ENCODE measurements at regions not wholly inside any gene's neighbourhood (a gene's known extent, or its start where the extent isn't known, plus 50 kb on each side); places are given as distances from the start of the nearest gene placed in this dataset.

DNA sequence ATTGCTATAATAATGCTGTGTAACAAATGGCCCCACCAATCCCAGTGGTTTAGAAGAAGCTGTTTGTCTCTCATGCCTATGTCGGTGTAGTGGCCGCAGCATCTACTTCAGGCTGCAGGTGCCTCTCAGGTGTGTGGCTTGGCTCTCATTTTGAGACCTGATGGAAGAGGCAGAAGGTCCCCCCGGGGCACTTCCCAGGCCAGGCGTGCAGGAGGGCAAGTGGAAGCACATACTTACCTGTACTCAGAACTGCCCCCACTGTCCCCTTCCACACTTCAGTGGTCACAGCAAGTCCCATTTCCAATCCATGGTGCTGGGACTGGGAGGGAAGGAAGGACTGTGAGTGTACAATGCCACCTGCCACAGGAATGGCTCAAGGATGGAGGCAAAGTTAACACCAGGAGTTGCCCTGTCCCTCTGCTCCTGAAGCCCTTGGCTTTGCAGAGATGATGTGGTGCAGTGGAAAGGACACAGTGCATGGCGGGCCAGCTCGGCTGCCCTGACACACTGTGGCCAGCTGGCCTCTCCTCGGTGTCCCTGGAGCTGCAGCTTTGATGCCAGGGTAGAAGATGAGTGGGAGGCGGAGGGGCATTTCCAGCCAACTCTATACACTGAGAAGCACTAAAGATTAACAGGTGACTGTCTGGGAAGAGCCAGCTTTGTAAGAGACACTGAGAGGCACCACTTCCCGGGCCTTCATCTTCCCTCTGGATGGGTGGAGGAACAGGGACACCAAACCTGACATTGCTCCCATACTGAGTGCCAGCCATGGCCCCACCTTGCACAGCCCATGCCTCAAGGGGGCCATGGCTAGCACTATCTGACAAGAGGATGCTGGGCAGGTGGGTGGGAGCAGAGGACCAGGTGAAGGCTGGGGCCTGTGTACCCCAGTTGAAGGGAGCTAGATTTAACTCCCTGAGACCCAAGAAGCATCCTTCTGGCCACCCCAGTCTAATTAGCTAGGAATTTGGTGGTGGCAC, 105.9 kb downstream of the METRNL start:
- CTCF ChIA-PET, result no interaction called here
- 0 out of 2 replicates have a peak, but pooled peaks cover 4% of the 10 kb centered on the region for H3K27me3 ChIP-seq (ENCODE audit: low read length)

GRCh38 chr17:83186226-83186625, 106.8 kb downstream of the METRNL start:
- Histone ChIP-seq H3K4me2 (ENCODE audit: low read length) (no peak overlapping the region), H3K27ac (ENCODE audit: low read length) (no peak overlapping the region), H3K9me2 (replicated peaks; ENCODE audit: low read length) (no peaks in the 10 kb centered on the region), H3K36me3 (ENCODE audit: low read depth, low read length) (no peaks in the 10 kb centered on the region), H3K4me3 (ENCODE audit: low read length) (no peak overlapping the region), H3F3A (ENCODE audit: low read length, unreplicated experiment) (no peaks in the 10 kb centered on the region), H3K9ac (ENCODE audit: low read length) (no peak overlapping the region), H3K79me2 (ENCODE audit: low read length) (no peaks in the 10 kb centered on the region), H3K27me3 (ENCODE audit: low read length) (0 out of 2 replicates have a peak, but pooled peaks cover 4% of the 10 kb centered on the region), H3K9me3 (ENCODE audit: low read length) (no peaks in the 10 kb centered on the region), H4K20me1 (ENCODE audit: low read length) (no peaks in the 10 kb centered on the region), H2AFZ (ENCODE audit: low read length) (no peak overlapping the region), H3K4me1 (ENCODE audit: insufficient read depth, low read length) (no peaks in the 10 kb centered on the region)
- ATAC-seq, result no peak
- POLR2A ChIA-PET (ENCODE audit: unreplicated experiment), result no interaction called here
- intact Hi-C loops (cut with micrococcal nuclease), result no loop called here
- TF ChIP-seq, protein P1, sequence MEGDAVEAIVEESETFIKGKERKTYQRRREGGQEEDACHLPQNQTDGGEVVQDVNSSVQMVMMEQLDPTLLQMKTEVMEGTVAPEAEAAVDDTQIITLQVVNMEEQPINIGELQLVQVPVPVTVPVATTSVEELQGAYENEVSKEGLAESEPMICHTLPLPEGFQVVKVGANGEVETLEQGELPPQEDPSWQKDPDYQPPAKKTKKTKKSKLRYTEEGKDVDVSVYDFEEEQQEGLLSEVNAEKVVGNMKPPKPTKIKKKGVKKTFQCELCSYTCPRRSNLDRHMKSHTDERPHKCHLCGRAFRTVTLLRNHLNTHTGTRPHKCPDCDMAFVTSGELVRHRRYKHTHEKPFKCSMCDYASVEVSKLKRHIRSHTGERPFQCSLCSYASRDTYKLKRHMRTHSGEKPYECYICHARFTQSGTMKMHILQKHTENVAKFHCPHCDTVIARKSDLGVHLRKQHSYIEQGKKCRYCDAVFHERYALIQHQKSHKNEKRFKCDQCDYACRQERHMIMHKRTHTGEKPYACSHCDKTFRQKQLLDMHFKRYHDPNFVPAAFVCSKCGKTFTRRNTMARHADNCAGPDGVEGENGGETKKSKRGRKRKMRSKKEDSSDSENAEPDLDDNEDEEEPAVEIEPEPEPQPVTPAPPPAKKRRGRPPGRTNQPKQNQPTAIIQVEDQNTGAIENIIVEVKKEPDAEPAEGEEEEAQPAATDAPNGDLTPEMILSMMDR (conservative IDR thresholded peaks at IDR 0.05; ENCODE audit: low read depth, low read length), result no peak
- TF ChIP-seq EZH2phosphoT487 (IDR thresholded peaks at IDR 0.05; ENCODE audit: borderline replicate concordance, low read length) (no peak), EZH2 (IDR thresholded peaks at IDR 0.05; ENCODE audit: low read length, unreplicated experiment) (no peak)
- no TSS peak for BruUV-seq (replicated peaks)
- no peak for DNase-seq
- CTCF ChIA-PET, result no interaction called here

More for the DNA sequence above, 105.9 kb downstream of the METRNL start:
- Histone ChIP-seq H3K36me3 (ENCODE audit: low read depth, low read length) (no peaks in the 10 kb centered on the region), H3K9me2 (replicated peaks; ENCODE audit: low read length) (no peaks in the 10 kb centered on the region), H2AFZ (ENCODE audit: low read length) (no peak overlapping the region), H3K79me2 (ENCODE audit: low read length) (no peaks in the 10 kb centered on the region), H3F3A (ENCODE audit: low read length, unreplicated experiment) (no peaks in the 10 kb centered on the region), H4K20me1 (ENCODE audit: low read length) (no peaks in the 10 kb centered on the region), H3K9me3 (ENCODE audit: low read length) (no peaks in the 10 kb centered on the region), H3K4me2 (ENCODE audit: low read length) (no peak overlapping the region), H3K4me1 (ENCODE audit: insufficient read depth, low read length) (no peaks in the 10 kb centered on the region), H3K4me3 (ENCODE audit: low read length) (no peak overlapping the region), H3K9ac (ENCODE audit: low read length) (no peak overlapping the region), H3K27ac (ENCODE audit: low read length) (no peak overlapping the region)
- no TSS peak for BruUV-seq (replicated peaks)
- POLR2A ChIA-PET (ENCODE audit: unreplicated experiment), result no interaction called here
- DNase-seq (no peak), ATAC-seq (no peak)
- TF ChIP-seq EZH2phosphoT487 (IDR thresholded peaks at IDR 0.05; ENCODE audit: borderline replicate concordance, low read length) (no peak), EZH2 (IDR thresholded peaks at IDR 0.05; ENCODE audit: low read length, unreplicated experiment) (no peak)
- TF ChIP-seq, protein P1 (conservative IDR thresholded peaks at IDR 0.05; ENCODE audit: low read depth, low read length), result no peak
- intact Hi-C loops (cut with micrococcal nuclease), result no loop called here

Data from PC-3 (cell line).